ENCODE measurements at regions not wholly inside any gene's neighbourhood (a gene's known extent, or its start where the extent isn't known, plus 50 kb on each side); places are given as distances from the start of the nearest gene placed in this dataset.

- Histone ChIP-seq H3K9me3 (replicated peaks; ENCODE audit: control insufficient read depth, insufficient read depth, low read depth, low read length) (no peaks in the 10 kb centered on the region), H4K20me1 (replicated peaks; ENCODE audit: control insufficient read depth, insufficient read depth, low read length) (no peaks in the 10 kb centered on the region), H3K9ac (ENCODE audit: insufficient read depth in 1 of 2, low read depth in 2 of 2, low read length in 2 of 2) (no peak overlapping the region), H2AFZ (ENCODE audit: low read depth, low read length) (no peak overlapping the region), H3K27ac (ENCODE audit: extremely low read depth, low read depth, low read length) (no peak overlapping the region), H3K4me2 (ENCODE audit: insufficient read depth, low read length) (no peak overlapping the region), H3K36me3 (ENCODE audit: control insufficient read depth, insufficient read depth, low read length) (no peaks in the 10 kb centered on the region), H3K4me3 (no peak overlapping the region), H3K27me3 (ENCODE audit: control insufficient read depth in 2 of 2, insufficient read depth in 2 of 2, low read length in 2 of 2) (no peaks in the 10 kb centered on the region), H3K9me1 (ENCODE audit: control insufficient read depth, insufficient read depth, low read length) (no peaks in the 10 kb centered on the region), H3K79me2 (ENCODE audit: control insufficient read depth, insufficient read depth, low read length) (no peaks in the 10 kb centered on the region), H3K4me1 (replicated peaks in 1 of 2; ENCODE audit: control insufficient read depth in 2 of 2, insufficient read depth in 2 of 2, low read length in 2 of 2) (no peaks in the 10 kb centered on the region)
- in situ Hi-C loops (cut with MboI), result no loop called here
- DNase-seq (ENCODE audit: extremely low read depth in 1 of 4, low spot score in 3 of 4), result no peak
- 0% methylated on average over 2 of the region's 2 CpGs for WGBS (ENCODE audit: insufficient coverage, low coverage, missing lambda C conversion rate)
- ATAC-seq, result no peak
- BruUV-seq (replicated peaks), result no TSS peak
- ChIA-PET POLR2A (no interaction called here), CTCF (ENCODE audit: low intra/inter-chr PET ratio) (no interaction called here)
- intact Hi-C loops (cut with micrococcal nuclease), result no loop called here
- no peak for FAIRE-seq
- no peak for TF ChIP-seq ZNF696 (CRISPR knock-in tag; conservative IDR thresholded peaks at IDR 0.05)
- no peak for TF ChIP-seq ZNF589 (CRISPR knock-in tag; IDR thresholded peaks at IDR 0.05; ENCODE audit: low read depth)
- TF ChIP-seq DEAF1 (CRISPR knock-in tag; IDR thresholded peaks at IDR 0.05), result no peak
- no peak for TF ChIP-seq ZNF274 (IDR thresholded peaks at IDR 0.05; ENCODE audit: borderline replicate concordance, low read depth, low read length)
- no peak for TF ChIP-seq ZNF436 (CRISPR knock-in tag; IDR thresholded peaks at IDR 0.05)
- TF ChIP-seq EGR1 (conservative IDR thresholded peaks at IDR 0.05), result no peak
- no peak for TF ChIP-seq PTBP1 (IDR thresholded peaks at IDR 0.05; ENCODE audit: low read depth, low read length)
- TF ChIP-seq ZBTB40 (IDR thresholded peaks at IDR 0.05), result no peak
- TF ChIP-seq ZBTB40 (CRISPR knock-in tag; IDR thresholded peaks at IDR 0.05), result no peak
Observed at GRCh38 chr11:92787638-92788037, 181.8 kb upstream of the MTNR1B start.

Data from K562 (cell line).